ENCODE measurements at regions not wholly inside any gene's neighbourhood (a gene's known extent, or its start where the extent isn't known, plus 50 kb on each side); places are given as distances from the start of the nearest gene placed in this dataset.

- DNase-seq (ENCODE audit: low read depth, low spot score): no peak
Observed at GRCh38 chr6:43871933-43872332, 101.9 kb downstream of the VEGFA start.

DNA sequence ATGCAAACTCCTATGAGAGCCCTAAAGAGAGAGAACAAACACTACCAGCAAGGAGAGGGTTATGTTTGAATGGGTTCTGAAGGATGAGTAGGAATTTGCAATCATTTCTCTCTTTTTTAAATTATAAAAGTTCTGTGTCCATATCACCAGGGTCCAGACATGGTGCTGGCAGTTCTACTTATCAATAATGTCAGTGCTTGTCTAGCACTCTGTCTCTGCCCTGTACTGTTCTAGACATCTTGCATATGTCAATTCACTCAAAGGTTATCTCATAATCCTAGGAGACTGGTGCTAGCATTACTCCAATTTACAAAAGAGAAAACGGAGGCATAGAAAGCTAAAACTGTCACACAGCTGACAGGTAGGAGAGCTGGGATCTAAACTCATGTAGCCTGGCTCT is 101.3 kb downstream of the VEGFA start:
- DNase-seq (ENCODE audit: low read depth, low spot score): no peak

DNA sequence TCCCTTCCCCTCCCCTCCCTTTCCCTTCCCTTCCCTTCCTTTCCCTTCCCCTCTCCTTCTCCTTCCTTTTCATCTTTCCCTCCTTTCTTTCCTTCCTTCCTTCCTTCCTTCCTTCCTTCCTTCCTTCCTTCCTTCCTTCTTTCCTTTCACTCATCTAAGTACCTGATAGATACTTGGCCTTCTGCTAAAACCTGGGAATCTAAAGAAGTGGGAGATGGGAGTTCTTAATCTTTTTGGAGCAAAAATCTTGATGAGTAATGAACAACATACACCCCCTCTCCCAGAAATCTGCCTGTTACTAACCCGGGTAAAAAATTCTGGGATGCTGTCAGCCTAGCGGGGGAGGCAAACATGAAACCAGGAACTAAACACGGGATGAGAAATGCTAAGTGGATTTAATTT is 100.7 kb downstream of the VEGFA start:
- DNase-seq (ENCODE audit: low read depth, low spot score): no peak

DNA sequence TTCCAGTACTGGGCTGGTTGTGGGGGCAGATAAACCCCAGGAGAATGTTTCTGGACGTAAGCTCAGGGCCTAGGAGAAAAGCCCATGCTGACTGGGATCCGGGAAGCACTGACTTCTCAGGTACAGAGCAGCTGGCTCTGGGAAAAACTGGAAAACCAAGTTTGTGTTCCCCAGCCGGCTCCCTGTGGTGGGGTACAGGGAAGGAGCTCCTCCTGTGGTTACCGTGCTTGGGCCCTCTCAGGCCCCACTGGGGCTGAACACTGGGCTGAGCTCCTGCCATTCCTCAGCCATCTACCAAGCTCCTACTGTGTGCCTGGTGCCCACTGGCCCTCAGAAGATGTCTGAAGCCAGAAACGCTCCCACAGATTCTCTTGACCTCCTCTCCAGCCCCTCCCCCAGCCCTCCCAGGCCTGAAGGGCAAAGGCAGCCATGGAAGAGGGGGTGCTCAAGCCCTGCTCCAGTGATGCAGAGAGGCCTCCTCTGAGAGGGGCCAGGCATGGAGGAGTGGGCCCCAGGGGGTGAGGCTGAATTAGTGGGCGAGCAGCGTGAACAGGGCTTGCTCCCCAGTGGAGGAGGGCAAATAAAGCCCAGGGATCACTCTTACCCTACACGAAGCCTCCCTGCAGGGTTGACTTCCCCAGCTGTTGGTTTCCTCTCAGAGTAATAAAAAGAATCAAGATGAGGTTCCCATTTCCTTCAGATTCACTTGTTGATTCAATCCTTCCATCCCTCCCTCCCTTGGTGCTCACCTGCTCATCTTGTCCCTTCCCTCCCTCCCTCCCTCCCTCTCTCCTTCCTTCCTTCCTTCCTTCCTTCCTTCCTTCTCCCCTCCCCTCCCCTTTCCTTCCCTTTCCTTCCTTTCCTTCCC is 100.0 kb downstream of the VEGFA start:
- DNase-seq (ENCODE audit: low read depth, low spot score): no peak

DNA sequence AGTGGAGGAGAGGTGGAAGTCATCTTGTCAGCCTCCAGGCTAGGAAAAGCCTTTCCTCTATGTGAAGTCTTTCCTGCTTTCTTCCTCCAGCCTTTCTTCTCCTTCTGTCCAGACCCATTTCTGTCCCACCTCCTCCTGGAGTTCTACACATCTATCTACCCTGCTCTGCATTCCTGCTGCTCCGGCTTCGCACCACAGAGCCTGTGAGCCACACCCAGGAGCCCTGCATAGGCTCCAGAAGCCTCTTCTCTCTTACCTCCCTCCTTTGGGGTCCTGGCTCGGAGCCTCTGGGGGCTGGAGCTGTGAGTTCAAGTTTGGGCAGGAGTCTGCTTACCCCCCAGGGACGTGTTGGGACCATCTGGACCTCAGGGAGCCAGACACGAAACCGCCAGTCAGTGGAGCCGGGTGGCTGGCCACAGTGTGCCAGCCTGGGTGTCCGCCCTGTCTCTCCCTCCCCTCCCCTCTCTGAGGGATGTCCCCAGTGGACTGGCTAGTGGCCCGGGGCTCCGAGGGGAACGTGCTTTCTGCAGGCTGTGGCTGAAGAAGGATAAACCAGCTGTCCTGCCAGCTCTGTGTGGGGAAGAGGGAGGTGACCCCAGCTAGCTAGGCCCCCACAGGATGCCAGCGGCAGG is 99.2 kb downstream of the VEGFA start:
- DNase-seq (ENCODE audit: low read depth, low spot score): no peak

- no peak for DNase-seq (ENCODE audit: low read depth, low spot score)
Observed at GRCh38 chr6:43868467-43868866, 98.5 kb downstream of the VEGFA start.

GRCh38 chr6:43867996-43868395 is 98.0 kb downstream of the VEGFA start:
- DNase-seq (ENCODE audit: low read depth, low spot score): no peak

DNA sequence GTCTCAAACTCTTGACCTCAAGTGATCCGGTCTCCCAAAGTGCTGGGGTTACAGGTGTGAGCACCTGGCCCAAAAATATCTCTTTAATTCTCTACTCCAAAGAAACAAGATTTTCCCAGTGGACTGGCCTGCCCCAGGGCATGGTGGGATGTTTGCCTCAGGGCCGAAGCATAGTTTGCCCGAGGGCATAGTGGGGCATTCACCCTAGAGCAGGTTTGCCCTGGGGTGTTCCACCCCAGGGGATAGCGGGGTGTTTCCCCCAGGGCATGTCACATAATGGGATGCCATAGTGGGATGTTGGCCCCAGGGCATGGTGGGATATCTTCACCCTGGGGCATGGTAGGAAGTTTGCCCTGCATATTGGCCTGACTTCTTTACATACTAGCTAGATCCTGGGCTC is 97.2 kb downstream of the VEGFA start:
- DNase-seq (ENCODE audit: low read depth, low spot score): no peak

DNA sequence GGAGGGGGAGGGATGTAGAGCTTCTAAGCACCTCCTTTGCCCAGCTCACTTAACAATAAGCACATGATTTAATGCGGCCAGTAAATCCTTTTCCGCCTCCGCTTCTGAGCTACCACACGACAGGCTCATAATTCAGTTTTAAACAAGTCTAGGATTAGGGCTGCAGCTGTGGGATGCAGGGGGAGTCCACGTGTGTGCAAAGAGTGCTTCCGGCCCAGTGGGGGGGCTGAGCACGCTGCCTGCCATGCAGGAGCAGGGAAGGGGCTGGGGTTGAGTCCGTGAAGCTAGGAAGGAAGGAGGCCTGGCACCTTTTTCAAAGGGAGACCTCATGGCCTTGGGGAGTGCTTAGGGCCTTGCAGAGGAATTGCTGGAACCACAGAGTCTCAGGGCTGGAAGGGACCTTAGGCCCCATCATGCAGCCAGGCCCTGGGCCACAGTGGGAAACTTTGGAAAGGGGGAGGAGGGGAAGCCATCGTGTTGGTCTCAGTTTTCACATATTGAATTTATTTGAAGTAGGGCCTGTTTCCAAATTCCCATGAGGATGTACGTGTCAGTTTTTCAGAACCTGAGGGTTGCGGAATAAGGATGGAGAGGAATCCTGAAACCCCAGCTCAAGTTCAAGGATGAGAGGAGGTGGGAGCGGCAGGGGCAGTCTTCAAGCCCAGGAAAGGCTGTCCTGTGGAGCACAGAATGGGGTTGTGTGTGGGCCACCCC is 96.1 kb downstream of the VEGFA start:
- DNase-seq (ENCODE audit: low read depth, low spot score): no peak

DNA sequence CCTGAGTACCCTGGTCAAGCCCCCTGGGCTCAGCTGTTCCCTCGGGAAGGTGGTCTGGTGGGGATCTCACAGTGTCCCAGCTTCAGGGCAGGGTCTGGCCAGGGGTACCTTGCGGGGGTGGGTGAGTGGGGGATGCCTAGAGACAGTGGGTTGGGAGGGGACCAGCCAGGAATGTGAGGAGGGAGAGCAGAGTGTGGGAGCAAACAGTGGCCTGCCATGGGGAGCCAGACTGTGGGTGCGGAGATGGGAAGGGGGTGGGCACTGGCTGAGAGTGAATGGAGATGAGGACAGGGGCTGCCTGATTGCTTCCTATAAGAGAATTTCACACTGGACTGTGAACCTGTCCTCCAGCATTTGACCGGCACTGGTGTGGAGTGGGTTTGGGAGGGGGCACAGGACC is 95.1 kb downstream of the VEGFA start:
- DNase-seq (ENCODE audit: low read depth, low spot score): no peak

- no peak for DNase-seq (ENCODE audit: low read depth, low spot score)
Observed at GRCh38 chr6:43862925-43863324, 92.9 kb downstream of the VEGFA start.

- no peak for DNase-seq (ENCODE audit: low read depth, low spot score)
Observed at GRCh38 chr6:43861212-43861894, 91.3 kb downstream of the VEGFA start.

GRCh38 chr6:43860285-43860684 is 90.3 kb downstream of the VEGFA start:
- DNase-seq (ENCODE audit: low read depth, low spot score): no peak

DNA sequence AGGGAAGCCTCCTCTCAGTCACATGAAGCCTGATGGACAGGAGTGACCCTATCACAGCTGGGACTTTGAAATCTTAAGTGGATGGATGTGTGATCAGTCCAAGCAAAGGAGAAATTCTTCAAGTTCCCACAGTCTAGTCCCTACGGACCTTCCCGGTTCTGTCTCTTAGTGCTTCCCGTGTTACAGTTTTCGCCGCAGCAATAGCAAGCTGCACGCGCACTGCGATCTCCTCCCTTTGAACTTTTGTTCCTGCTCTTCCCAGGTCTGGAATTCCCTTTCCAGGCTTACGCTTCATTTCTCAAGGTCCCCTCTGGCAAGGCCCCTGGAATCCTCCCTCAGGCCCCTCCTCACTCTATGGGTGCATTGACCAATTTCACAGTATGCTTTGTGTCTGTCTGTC is 89.2 kb downstream of the VEGFA start:
- DNase-seq (ENCODE audit: low read depth, low spot score): no peak

GRCh38 chr6:43858161-43859153 is 88.4 kb downstream of the VEGFA start:
- no peak for DNase-seq (ENCODE audit: low read depth, low spot score)

GRCh38 chr6:43856005-43856765 is 86.2 kb downstream of the VEGFA start:
- DNase-seq (ENCODE audit: low read depth, low spot score): peak; percentile 23

- no peak for DNase-seq (ENCODE audit: low read depth, low spot score)
Observed at GRCh38 chr6:43855247-43855646, 85.2 kb downstream of the VEGFA start.

DNA sequence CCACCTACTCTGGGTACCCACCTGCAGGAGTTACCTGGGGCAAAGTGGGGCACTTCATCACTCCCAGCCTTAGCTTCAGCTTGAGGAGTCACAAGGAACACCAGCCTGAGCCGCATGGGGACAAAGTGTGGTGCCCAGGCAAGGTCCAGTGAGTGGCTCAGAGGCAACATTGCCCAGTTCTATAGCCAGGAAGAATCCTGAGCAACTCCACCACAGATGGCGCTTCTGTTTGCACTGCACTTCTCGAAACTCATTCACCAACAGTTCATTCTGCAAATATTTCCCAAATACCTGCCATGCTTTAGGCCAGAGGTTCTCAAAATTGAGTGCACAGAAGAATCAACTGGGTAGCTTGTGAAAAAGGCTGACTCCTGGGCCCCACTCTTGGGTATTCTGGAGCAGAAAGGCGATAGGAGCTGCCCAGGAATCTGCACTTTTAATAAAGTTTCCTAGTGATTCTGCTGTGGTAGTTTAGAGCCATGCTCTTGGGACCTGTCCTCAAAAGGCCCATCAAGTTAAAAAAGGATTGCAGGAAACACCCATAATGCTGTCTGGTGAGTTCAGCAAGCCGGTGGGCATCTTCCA is 83.1 kb downstream of the VEGFA start:
- DNase-seq (ENCODE audit: low read depth, low spot score): no peak

GRCh38 chr6:43852350-43852864 is 82.4 kb downstream of the VEGFA start:
- no peak for DNase-seq (ENCODE audit: low read depth, low spot score)

Data from smooth muscle cell of the brain vasculature (primary cell).